ENCODE measurements at regions not wholly inside any gene's neighbourhood (a gene's known extent, or its start where the extent isn't known, plus 50 kb on each side); places are given as distances from the start of the nearest gene placed in this dataset.

DNA sequence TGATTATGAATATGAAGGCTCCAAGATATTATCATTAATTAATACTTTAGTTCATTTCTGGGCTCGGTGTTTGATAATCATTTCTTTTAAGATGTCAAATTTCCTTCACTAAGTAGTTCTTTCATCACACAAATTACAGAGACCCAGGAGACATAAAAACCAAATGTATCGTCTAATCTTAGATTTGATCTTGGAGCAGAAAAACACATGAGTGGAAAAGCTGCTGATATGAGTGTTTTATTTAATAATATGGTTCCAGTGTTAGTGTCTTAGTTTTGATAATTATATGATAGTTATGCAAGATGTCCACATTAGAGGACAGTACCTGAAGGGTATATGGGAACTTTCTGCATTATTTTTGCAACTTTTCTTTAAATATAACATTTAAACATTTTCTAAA, 494.5 kb upstream of the RAG2 start:
- TF ChIP-seq, protein P1, sequence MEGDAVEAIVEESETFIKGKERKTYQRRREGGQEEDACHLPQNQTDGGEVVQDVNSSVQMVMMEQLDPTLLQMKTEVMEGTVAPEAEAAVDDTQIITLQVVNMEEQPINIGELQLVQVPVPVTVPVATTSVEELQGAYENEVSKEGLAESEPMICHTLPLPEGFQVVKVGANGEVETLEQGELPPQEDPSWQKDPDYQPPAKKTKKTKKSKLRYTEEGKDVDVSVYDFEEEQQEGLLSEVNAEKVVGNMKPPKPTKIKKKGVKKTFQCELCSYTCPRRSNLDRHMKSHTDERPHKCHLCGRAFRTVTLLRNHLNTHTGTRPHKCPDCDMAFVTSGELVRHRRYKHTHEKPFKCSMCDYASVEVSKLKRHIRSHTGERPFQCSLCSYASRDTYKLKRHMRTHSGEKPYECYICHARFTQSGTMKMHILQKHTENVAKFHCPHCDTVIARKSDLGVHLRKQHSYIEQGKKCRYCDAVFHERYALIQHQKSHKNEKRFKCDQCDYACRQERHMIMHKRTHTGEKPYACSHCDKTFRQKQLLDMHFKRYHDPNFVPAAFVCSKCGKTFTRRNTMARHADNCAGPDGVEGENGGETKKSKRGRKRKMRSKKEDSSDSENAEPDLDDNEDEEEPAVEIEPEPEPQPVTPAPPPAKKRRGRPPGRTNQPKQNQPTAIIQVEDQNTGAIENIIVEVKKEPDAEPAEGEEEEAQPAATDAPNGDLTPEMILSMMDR (IDR thresholded peaks at IDR 0.05; ENCODE audit: insufficient read depth, low read length): no peak
- TF ChIP-seq REST (IDR thresholded peaks at IDR 0.05; ENCODE audit: insufficient replicate concordance, low read depth) (no peak), POLR2AphosphoS5 (IDR thresholded peaks at IDR 0.05; ENCODE audit: low read depth) (no peak), SPI1 (IDR thresholded peaks at IDR 0.05; ENCODE audit: borderline replicate concordance, low read depth) (no peak)

Data from HL-60 (cell line).